NCI-H187 (cell line): ENCODE measurements at regions not wholly inside any gene's neighbourhood (a gene's known extent, or its start where the extent isn't known, plus 50 kb on each side); places are given as distances from the start of the nearest gene placed in this dataset.

ENCODE experiments used
- DNase-seq, 2 experiments: peaks; one replicate each; lab custom pipeline; 2025; lab: John Stamatoyannopoulos, UW

DNA sequence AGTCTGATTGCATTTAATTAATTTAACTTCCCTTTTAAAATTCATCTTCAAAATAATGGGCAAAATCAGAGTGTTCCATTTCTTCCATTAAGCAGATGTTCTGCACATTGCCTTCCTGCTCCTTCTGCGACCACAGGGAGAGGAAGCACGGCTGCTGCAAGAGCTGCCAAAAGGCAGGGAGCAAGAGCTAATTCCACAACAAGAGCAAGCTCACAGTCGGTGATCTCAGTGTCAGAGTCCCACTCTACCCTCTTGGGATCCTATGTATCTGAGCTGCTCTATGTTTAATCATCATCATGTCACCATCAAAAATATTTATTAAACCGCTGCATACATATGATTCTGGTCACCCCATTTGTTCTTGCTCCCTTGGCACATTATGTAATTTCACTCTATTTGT, 255.3 kb upstream of the CAMK1G start:
- DNase-seq, result no peak

DNA sequence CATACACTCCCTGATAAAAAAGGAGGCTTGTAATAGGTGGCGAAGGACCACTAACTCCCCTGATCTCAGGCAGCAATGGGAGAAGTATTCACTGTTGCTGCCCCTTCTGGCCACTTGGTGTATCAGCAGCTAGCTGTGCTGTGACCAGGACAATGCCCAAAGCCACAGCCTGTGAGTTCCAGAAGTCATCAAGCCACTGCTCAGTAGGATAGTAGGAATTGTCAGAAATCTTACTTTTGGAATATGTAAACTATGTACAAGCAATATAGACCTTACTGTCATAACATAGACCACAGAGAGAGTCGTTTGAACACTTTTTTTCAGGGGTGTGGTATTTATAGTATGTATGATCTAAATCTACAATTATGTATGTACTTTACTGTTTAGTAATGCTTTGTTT, 248.3 kb upstream of the CAMK1G start:
- DNase-seq, result no peak

DNA sequence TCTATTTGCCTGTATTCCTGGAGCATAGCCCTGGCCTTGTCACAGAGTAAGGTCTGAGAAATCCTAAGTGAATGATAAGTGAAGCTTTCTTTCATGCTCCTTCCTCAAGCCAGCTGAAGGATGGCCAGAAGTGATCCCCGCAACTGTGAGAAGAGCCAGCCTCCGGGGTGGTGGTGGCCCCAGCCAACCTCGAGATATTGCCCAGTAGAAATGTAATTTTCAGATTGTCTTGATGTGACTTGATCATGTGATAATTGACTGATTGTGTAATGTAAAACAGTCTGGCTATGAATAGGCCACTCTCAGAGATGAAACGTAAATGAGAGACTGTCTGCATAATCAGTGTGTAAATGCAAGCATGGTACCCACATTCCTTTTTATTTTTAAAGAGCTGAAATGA, 242.4 kb upstream of the CAMK1G start:
- DNase-seq, result no peak

- DNase-seq, result no peak
Observed at GRCh38 chr1:209341673-209342420, 241.7 kb upstream of the CAMK1G start.

- no peak for DNase-seq
Observed at GRCh38 chr1:209342441-209343175, 240.9 kb upstream of the CAMK1G start.

DNA sequence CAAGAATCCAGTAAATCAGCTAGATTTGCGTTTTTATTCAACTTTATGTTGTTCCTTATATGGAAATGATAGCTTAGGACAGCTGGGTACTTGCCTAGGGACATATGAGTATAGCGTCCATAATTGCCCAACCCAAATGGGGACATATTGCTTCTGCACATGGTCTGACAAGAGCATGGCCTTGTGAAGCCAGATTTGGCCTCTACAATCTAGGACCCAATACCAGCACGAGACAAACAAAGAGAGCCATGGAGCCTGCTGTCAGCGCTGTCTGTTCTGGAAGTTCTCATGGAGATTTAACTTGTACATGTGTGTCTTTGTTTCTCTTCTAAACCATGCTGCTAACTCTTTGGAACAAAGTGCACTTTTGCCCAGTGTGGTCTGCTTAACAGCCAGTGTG, 240.0 kb upstream of the CAMK1G start:
- DNase-seq, result no peak

GRCh38 chr1:209344156-209344555, 239.4 kb upstream of the CAMK1G start:
- DNase-seq, result no peak

DNA sequence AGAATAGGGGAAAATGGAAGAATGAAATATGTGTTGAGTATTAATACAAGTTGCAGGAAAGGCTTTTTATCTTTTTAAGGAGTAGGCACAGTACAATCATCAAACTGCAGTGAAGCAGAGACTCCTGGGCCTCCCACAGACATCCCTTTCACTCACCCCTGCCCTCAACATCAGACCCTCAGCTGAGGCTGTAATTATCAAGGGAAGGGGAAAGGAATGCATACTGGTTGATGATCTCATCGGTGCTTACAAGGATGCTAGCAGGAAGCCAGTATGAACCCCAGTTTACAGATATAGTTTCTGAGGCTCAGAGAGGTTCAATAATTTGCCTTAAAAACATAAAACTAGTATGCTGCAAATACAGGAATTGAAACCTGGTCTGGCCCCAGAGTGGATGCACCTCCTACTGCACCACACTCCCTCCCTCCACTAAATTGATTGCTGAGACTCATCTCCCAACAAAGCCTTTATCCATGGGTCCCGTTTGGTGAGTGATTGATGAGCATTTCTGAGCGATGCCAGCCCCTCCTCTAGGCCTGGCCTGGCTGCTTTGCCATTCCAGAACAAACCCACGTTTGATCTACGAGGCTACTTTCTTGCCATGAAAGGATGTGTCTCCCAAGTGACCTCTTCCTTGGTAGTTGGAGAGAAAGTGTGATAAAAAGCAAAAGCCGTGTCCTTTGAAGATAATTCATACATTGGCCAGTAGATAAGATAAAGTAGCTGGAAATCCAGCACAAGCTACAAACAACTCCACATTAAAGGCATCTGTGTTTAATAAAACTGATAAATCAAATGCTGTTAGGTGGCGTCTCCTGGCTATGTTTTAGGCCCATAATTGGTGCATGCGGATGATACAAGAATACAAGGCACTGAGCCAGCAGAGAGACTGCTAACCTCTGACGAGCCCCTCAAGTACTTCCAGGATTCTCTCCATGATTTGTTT, 233.9 kb upstream of the CAMK1G start:
- DNase-seq, result no peak

DNA sequence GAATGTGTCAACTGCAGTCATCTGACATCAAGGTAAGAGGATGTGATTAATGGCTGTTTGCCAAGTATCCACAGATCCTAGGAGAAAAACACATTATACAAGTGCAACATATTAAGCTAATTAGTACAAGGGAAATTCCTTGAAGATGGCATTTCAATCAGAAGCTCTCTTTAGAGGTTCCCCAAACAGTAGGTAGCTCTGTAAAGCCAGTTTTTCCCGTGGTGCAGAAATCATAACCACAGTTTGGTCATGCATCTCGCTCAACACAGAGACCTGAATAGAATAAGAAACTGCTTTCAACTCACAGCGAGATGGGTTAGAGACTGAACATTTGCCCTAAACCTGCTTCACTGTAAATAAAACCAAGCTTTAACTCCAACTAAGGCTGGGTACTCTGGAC, 230.5 kb upstream of the CAMK1G start:
- DNase-seq, result no peak

GRCh38 chr1:209354111-209354839, 229.2 kb upstream of the CAMK1G start:
- DNase-seq, result peak; percentile 21 to 48

GRCh38 chr1:209354840-209355165, 228.7 kb upstream of the CAMK1G start:
- no peak for DNase-seq

- no peak for DNase-seq
Observed at GRCh38 chr1:209355415-209355814, 228.1 kb upstream of the CAMK1G start.

DNA sequence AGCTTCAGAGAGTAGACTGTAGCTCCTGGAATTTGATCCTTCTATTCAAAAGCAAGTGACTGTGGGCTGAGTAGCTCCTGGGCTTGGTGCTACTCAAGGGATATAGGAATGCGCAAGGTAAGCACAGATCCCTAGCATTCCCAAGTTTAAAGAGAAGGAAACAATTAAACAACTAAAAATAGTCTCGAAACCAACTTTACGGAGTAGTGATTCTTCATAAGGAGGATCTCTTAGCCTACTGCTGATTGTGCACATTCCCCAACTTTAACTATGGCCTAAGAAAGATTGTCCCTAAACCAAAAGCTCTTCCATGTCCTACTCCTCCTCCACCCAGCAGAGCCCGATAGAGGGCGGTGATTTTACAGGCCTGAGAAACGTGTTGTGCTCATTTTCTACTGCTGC, 226.5 kb upstream of the CAMK1G start:
- no peak for DNase-seq

DNA sequence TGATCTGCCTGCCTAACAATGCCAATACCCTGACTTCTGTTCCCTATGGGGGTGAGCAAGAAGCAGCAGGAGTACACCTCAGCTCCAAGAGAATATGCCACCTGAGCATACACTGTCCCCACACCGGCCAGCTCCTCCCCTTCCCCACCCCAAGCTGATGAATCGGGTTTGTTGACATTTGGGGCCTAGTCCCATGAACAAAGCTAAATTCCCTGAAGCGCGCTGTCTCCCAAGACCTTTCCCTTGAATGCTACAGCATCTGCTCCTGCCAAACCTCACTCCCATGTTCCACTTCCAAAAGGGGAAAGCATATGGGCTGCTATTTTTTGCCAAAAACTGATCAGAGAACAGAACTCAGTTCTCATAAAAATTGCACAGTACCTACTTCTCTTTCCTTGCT, 220.4 kb upstream of the CAMK1G start:
- DNase-seq, result no peak

- no peak for DNase-seq
Observed at GRCh38 chr1:209364716-209365115, 218.8 kb upstream of the CAMK1G start.

GRCh38 chr1:209367061-209367772, 216.3 kb upstream of the CAMK1G start:
- no peak for DNase-seq

DNA sequence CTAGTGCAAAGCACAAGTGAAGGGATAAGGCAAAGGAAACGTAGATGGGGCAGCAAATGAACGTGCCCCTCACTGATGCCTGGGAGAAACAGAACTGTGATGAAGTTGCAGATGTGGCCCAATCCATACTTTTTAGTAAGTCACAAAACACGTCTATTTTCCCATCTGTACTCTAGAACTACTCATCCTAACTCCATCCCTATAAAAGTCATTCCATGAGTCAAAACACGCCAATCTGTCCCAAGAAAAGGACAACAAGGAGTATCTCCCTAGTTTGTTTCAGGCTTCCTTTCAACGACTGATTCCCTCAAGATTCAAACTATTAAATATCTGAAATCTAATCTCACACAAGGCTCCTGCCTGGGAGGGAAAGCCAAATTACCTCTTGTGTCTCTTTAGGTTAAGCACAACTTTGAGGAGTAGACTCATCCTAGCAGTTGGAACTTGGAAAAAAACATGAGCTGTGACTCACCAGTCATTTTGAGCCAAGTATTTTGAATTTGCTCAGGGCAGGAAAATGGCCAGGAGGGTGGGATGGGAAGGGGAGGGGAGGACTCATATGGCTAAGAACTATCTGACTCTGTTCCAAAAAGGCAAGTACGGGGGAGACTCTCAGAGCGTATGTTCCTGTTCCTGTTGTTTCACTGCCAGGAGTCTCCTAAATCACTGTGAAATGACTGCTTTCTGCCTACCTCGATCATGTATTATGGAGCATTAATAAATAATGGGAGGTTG, 214.5 kb upstream of the CAMK1G start:
- no peak for DNase-seq

- no peak for DNase-seq
Observed at GRCh38 chr1:209370241-209370995, 213.1 kb upstream of the CAMK1G start.

GRCh38 chr1:209375097-209375496, 208.4 kb upstream of the CAMK1G start:
- DNase-seq, result no peak
